NCI-H1930 (cell line): ENCODE measurements at regions not wholly inside any gene's neighbourhood (a gene's known extent, or its start where the extent isn't known, plus 50 kb on each side); places are given as distances from the start of the nearest gene placed in this dataset.
"Not testable (repeated sequence)": the region's sequence is repeated elsewhere in the genome, so short reads cannot be mapped to it uniquely, and the experiment has no call there.

Experiments used
- DNase-seq, 2 experiments: peaks; one replicate each; lab custom pipeline; 2025; lab: John Stamatoyannopoulos, UW

GRCh38 chr1:73854527-73854926 lies 343.4 kb downstream of the LRRIQ3 start:
- DNase-seq, result no peak

- DNase-seq, result no peak
Measured at GRCh38 chr1:73842436-73842835, 355.5 kb downstream of the LRRIQ3 start.

GRCh38 chr1:73839922-73840321 lies 358.1 kb downstream of the LRRIQ3 start:
- DNase-seq, result no peak

DNA sequence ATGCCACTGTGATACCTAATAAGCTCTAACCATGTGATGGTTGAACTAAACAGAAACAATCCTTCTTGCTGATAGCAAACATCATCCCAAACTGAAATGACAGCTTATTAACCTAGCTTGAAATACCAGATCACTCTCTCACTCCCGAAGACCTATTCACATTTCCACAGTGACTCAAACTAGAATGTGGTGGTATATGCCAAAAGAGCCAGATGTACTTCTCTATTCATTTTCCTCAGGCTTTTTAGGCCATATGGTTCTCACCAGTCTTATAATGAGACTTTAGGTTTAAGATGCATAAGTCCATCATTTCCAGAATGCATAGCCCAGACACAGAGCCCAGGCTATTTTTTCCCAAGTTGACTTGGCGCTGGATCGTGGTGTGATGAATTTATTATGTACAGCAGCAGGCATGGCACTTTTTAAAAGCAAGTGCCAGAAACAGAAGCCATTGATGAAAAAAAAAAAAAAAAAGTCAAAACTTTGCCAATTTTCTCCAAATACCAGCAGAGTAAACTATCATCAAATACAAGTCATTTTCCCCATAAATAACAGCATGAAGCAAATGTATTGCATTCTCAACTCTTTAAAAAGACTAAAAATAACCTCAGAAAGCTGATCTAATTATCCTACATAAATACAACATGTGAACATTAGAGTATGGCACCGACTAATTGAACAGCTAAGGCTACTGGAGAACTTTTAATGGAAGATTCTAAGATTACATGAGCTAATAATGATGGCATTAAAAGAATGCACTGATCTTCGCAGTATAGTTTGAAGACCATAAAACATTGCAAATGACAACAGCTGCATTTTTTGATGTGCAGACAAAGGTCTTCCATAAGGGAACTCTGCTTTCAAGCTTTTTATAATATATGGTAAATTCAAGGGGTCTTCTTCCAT lies 365.4 kb downstream of the LRRIQ3 start:
- DNase-seq, result no peak

GRCh38 chr1:73827283-73827682 lies 370.7 kb downstream of the LRRIQ3 start:
- not testable (repeated sequence) for DNase-seq

DNA sequence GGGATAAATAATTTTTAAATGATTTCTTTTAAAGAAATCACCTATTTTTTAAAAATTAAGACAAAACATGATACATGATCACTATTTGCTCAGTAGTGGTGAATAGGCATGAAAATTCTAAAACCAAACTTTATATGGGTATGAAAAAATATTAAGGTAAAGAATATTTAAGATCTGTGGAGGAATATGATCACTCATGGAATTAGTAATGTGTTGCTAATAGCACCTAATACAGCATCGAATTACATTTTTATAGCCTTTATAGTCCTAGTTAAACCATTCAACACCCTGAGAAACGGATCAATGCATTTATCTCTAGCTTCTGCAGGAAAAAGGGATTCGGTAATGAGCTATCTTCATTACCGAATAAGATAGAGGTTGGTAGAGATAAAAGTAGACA lies 373.9 kb downstream of the LRRIQ3 start:
- DNase-seq, result no peak

GRCh38 chr1:73821520-73821919 lies 376.5 kb downstream of the LRRIQ3 start:
- no peak for DNase-seq

DNA sequence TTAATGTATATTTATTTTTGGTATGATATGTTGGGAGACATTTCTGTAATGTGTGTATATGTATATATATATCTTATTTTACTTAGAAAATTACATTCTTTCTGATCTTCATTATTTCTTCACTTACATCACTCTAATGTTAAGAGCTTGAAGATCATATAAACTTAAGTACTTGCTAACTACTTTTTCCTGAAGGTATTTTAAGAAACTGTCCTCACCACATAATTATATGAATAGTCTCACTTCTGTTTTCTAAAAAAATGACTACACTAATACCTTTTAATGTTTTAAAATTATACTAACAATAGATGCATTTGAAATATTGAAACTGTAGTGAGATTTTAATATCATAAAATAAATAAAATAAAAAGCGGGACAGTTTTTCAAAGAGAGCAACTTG lies 377.1 kb downstream of the LRRIQ3 start:
- no peak for DNase-seq

GRCh38 chr1:73813716-73814115 lies 384.3 kb downstream of the LRRIQ3 start:
- no peak for DNase-seq

DNA sequence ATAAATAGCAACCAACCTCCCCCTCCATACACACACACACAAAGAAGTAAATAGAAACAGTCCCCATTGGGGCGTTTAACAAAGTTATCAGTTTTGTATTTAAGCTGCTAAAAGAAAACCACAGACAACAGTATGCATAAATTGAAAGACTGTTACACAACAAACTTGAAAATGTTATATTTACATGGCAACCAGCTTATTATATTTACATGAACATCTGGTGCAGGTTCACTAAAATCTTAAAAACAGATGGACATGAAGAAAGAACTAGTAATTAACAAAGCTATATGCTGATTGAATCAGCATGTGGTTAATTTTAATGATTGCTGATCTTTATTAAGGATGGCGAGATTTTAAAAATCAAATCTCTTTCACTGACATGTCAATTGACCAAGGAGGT lies 384.7 kb downstream of the LRRIQ3 start:
- DNase-seq, result no peak

GRCh38 chr1:73811798-73812197 lies 386.2 kb downstream of the LRRIQ3 start:
- no peak for DNase-seq

- no peak for DNase-seq
Measured at GRCh38 chr1:73804935-73805334, 393.0 kb downstream of the LRRIQ3 start.

GRCh38 chr1:73803380-73803779 lies 394.6 kb downstream of the LRRIQ3 start:
- DNase-seq, result no peak

DNA sequence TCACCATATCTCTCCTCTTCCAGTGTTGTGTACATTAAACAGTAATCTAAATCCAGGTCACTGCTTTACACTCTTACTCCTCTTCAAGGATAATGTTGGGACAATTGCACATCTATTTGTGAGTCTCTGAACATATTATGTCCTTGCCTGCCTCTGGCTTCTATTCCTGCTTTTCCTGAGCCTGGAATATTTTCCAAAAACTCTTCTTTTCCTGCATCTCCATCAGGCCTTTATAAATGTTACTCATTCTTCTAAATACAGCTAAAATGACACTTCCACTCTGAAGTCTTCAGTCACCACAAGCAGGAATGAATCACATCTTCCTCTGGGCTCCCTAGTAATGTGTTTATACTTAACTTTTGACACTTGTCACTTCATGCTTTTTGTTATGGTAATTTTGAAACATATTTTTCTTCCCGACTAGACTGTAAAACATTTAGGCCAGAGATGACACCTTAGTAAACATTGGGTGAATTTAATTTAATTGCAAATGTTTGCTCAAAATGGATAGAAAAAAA lies 396.0 kb downstream of the LRRIQ3 start:
- DNase-seq, result no peak

DNA sequence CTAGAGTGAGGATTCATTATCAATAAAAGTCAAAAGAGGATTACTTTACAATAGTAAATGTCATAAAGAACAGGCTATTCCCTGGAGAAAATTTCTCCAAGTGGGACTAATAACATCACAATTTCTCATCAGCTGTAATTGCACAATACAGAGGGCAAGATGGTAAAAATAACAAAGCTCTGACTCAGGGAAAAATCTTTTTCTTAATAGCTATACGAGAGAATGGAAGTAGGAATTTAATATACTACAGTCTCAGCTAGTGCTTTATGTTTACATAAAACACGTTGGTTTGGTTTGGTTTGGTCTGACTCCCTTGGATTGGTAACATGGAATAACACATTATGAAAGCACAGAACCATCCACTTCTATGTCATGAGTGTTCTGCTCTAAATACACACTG lies 397.6 kb downstream of the LRRIQ3 start:
- DNase-seq, result no peak

- DNase-seq, result no peak
Measured at GRCh38 chr1:73789965-73790364, 408.0 kb downstream of the LRRIQ3 start.

DNA sequence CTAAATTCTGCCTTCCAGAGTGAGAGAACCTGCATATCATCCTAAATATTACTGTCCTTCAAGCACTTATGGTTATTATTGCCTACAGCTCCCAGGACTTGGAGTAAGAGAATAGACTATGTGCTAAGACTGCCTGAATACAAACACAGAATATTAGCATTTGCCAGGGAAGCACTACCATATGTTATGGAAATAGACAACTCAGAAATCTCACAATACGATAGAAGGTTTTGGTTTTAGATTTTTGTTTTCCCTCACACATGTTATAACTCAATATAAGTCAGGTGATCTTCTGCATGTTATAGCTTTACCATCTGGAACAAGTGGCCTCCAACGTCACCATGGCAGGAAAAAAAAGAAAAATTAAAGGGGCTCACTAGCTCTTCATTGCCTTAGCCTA lies 413.9 kb downstream of the LRRIQ3 start:
- DNase-seq, result no peak

DNA sequence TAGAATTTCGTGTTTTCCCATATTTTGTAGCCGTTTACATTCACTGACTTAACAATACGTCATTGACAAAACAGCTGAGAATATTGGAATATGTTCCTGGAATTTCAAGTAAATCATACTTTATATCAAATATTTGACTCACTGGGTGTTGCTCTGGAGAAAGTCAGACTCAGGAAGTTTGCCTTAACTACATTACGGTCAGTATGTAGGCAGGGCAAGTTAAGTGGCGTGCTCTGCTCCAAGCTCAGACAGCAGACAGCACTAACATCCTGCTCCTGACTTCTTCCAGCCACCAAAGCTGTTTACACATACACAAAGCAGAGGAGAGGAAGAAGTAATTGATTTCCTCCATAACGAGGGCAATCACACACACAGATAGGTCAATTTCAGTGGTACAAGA lies 414.6 kb downstream of the LRRIQ3 start:
- no peak for DNase-seq

DNA sequence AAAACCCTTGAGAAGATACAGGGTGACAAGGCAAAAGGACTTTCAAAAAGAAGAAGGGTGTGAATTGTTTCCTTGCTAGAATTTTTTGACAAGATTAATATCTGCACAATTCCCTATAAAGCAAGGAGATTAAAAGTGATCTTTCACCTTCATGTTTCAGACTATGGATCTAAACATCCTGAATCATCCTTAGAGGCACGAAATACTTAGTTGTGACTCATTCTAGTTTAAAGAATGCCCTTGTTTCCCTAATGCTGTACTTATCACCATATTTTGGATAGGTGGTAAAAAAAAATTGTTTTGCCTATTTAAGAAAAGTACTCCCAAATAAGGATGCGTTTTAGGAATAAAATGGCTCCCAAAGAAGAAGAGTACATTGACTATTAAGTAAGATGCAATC lies 415.1 kb downstream of the LRRIQ3 start:
- DNase-seq, result no peak

- no peak for DNase-seq
Measured at GRCh38 chr1:73781251-73781650, 416.7 kb downstream of the LRRIQ3 start.

DNA sequence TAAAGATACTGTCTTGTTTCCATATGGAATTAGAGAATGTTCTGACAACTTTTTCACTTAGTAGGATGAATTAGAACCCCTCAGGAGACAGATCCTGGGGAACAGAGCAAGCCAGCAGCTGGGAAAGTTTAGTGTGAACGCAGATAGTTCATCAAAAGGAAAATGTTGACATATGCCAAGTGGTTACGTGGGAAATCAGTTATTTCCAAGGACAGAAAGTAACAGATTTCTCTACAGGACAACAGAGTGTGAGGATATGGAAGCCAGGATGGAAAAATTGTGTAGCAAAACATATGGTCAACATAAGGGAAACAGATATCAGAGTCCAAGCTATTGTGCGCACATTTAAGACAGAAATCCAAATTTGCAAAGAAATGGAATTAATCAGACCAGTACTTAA lies 419.5 kb downstream of the LRRIQ3 start:
- no peak for DNase-seq

DNA sequence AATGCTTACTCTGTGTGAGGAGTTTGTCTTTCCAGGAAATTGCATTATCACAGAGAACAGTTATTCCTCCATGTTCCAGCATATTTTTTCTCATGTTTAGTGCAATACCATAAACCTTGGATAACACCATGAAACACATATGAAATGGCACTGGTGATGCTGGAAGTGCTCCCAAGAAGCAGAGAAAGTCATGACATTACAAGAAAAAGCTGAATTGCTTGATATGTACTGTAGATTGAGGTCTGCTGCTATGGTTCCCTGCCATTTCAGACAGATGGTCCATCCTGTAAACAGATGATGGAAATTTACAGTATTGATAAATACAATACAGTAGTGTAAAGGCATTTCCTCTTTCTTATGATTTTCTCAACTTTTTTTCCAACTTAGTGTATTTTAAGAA lies 422.1 kb downstream of the LRRIQ3 start:
- DNase-seq, result no peak

DNA sequence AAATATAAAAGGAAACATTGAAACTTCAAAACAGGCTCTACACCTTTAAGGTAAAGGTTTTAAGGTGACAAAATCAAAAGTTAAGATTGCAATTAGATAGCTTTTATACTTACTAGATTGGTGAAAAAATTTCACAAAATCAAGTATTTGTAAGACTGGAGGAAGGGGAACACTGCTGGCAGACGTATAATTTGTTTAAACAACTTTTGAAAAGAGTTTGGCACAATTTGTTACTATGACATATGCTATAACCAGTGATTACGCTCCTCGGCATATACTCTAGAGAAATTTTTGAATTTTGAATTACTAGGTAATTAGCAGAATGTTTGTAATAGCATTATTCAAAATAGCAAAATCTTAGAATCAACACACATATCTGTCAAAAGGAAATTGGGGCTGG lies 425.0 kb downstream of the LRRIQ3 start:
- no peak for DNase-seq

- no peak for DNase-seq
Measured at GRCh38 chr1:73771396-73771795, 426.6 kb downstream of the LRRIQ3 start.
